DND-41 (cell line): ENCODE measurements at regions not wholly inside any gene's neighbourhood (a gene's known extent, or its start where the extent isn't known, plus 50 kb on each side); places are given as distances from the start of the nearest gene placed in this dataset.
"Not testable (repeated sequence)": the region's sequence is repeated elsewhere in the genome, so short reads cannot be mapped to it uniquely, and the experiment has no call there.

ENCODE experiments used
- CTCF ChIP-seq: IDR thresholded peaks from 2 replicates; pipeline ENCODE4 v1.5.1; 2012; ENCODE audit warnings: borderline replicate concordance, low read length, moderate library complexity, mild to moderate bottlenecking; ENCODE audit not compliant: poor library complexity, severe bottlenecking; ENCODE audit errors: extremely low read depth
- EZH2 ChIP-seq: IDR thresholded peaks from 3 replicates; pipeline ENCODE4 v1.6.1; 2012; ENCODE audit warnings: borderline replicate concordance, low read depth, mild to moderate bottlenecking, moderate library complexity, low read length, inconsistent platforms; ENCODE audit not compliant: severe bottlenecking

DNA sequence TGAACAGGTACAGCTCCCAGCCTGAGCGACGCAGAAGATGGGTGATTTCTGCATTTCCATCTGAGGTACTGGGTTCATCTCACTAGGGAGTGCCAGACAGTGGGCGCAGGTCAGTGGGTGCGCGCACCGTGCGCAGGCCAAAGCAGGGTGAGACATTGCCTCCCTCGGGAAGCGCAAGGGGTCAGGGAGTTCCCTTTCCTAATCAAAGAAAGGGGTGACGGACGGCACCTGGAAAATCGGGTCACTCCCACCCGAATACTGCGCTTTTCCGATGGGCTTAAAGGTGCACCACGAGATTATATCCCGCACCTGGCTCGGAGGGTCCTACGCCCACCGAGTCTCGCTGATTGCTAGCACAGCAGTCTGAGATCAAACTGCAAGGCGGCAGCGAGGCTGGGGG is 102.1 kb upstream of the CPNE4 start:
- TF ChIP-seq CTCF, EZH2: not testable (repeated sequence)
